BLaER1 (cell line): ENCODE measurements at regions not wholly inside any gene's neighbourhood (a gene's known extent, or its start where the extent isn't known, plus 50 kb on each side); places are given as distances from the start of the nearest gene placed in this dataset.

Source experiments
- H3K27ac ChIP-seq: shearing (Covaris generic); formaldehyde crosslinking; 2 replicates; pipeline ENCODE4 v1.8.1; 2022
- H3K27me3 ChIP-seq: shearing (Covaris generic); formaldehyde crosslinking; 2 replicates; pipeline ENCODE4 v1.8.1; 2022
- H3K36me3 ChIP-seq: shearing (Covaris generic); formaldehyde crosslinking; 2 replicates; pipeline ENCODE4 v1.8.1; 2022
- H3K4me1 ChIP-seq: shearing (Covaris generic); formaldehyde crosslinking; 2 replicates; pipeline ENCODE4 v1.8.1; 2022
- H3K4me2 ChIP-seq: shearing (Covaris generic); formaldehyde crosslinking; 2 replicates; pipeline ENCODE4 v1.8.1; 2022
- H3K4me3 ChIP-seq: shearing (Covaris generic); formaldehyde crosslinking; 2 replicates; pipeline ENCODE4 v1.8.1; 2022
- H3K9ac ChIP-seq: shearing (Covaris generic); formaldehyde crosslinking; 2 replicates; pipeline ENCODE4 v1.8.1; 2022
- H3K9me3 ChIP-seq: shearing (Covaris generic); formaldehyde crosslinking; 2 replicates; pipeline ENCODE4 v1.8.1; 2022
- H4K20me1 ChIP-seq: shearing (Covaris generic); formaldehyde crosslinking; 2 replicates; pipeline ENCODE4 v1.8.1; 2022
- Cebpa-rat ChIP-seq: shearing (Covaris generic); IDR thresholded peaks from 2 replicates; pipeline ENCODE4 v1.8.1; 2022

GRCh38 chr1:5098981-5099385, 444.6 kb downstream of the AJAP1 start:
- H3K36me3 ChIP-seq, result no peaks in the 10 kb centered on the region
- TF ChIP-seq Cebpa-rat, result no peak
- H3K27ac ChIP-seq, result no peak overlapping the region
- H3K9ac ChIP-seq, result no peak overlapping the region
- H3K9me3 ChIP-seq, result peaks cover 7% of the 10 kb centered on the region; the same call in 1 of the 2 replicates
- H3K4me2 ChIP-seq, result no peak overlapping the region
- no peaks in the 10 kb centered on the region for H4K20me1 ChIP-seq
- H3K27me3 ChIP-seq, result no peaks in the 10 kb centered on the region
- no peak overlapping the region for H3K4me3 ChIP-seq
- no peaks in the 10 kb centered on the region for H3K4me1 ChIP-seq

DNA sequence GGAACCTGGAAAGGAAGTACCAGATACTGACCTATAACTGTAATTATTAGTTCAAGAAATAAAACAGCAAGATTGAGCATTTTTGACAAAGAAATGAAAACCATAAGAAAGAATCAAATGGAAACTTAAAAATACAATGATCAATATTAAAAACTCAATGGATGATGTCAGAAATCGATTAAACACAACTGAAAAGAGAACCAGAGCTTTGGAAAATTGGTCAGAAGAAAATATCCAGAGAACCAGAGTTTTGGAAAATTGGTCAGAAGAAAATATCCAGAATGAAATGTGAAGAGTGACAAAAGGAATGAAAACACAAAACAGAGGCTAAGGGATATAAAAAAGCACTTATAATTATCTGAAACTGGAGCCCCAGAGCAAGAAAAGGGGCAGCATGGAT, 438.6 kb downstream of the AJAP1 start:
- no peaks in the 10 kb centered on the region for H4K20me1 ChIP-seq
- peaks cover 18% of the 10 kb centered on the region for H3K9me3 ChIP-seq
- no peak overlapping the region for H3K27ac ChIP-seq
- no peaks in the 10 kb centered on the region for H3K27me3 ChIP-seq
- TF ChIP-seq Cebpa-rat, result no peak
- no peaks in the 10 kb centered on the region for H3K4me1 ChIP-seq
- H3K36me3 ChIP-seq, result no peaks in the 10 kb centered on the region
- H3K4me3 ChIP-seq, result no peak overlapping the region
- H3K9ac ChIP-seq, result no peak overlapping the region
- H3K4me2 ChIP-seq, result no peak overlapping the region

- TF ChIP-seq Cebpa-rat, result no peak
- Histone ChIP-seq H3K27me3 (no peaks in the 10 kb centered on the region), H3K36me3 (no peaks in the 10 kb centered on the region), H3K4me3 (no peak overlapping the region), H3K9me3 (no peaks in the 10 kb centered on the region), H3K9ac (no peak overlapping the region), H3K4me1 (peaks cover 10% of the 10 kb centered on the region; the same call in 1 of the 2 replicates), H4K20me1 (no peaks in the 10 kb centered on the region), H3K27ac (no peak overlapping the region), H3K4me2 (no peak overlapping the region)
Measured at GRCh38 chr1:5084676-5085075, 430.3 kb downstream of the AJAP1 start.

DNA sequence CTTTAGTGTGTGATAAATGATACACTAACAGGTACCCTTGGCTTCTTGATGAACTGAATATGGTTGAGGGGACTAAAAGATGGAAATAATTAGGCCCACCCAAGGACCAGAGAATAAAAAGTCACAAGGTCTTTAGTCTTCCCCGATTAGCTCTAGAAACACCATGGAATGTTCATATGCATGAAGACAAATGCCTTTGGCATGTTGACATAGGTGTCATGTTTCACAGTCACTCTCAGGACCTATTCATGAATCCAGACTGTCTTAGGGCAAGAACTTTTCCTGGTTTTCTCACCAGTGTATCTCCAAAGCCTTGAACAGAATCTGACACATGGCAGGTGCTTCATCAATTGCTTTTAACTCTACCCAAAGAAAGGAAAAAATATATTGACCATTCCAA, 412.8 kb downstream of the AJAP1 start:
- Histone ChIP-seq H3K4me3 (no peak overlapping the region), H3K4me1 (no peaks in the 10 kb centered on the region), H3K4me2 (no peak overlapping the region), H3K9me3 (peaks cover 4% of the 10 kb centered on the region; the same call in 1 of the 2 replicates), H3K36me3 (no peaks in the 10 kb centered on the region), H4K20me1 (no peaks in the 10 kb centered on the region), H3K9ac (no peak overlapping the region), H3K27ac (no peak overlapping the region), H3K27me3 (no peaks in the 10 kb centered on the region)
- TF ChIP-seq Cebpa-rat, result no peak

DNA sequence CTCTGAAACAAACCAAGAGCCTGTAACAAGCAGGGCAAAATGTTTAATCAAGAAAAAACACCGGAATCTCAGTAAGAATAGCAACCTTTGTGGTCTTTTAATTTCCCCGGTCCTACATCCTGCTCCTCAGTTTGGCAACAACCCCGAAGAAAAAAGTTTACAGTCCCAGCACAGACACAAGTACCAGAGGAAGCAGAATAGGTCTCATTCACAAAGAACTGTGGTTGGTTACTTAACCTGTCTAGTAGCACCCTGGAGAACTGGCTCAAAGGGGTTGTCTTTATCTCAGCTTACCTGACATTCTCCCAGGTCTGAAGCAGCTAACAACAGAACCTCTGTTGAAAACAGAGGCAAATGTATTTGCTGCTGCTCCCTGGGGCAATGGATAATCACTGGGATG, 399.3 kb downstream of the AJAP1 start:
- H3K9me3 ChIP-seq, result peaks cover 8% of the 10 kb centered on the region
- H3K4me3 ChIP-seq, result no peak overlapping the region
- no peak for TF ChIP-seq Cebpa-rat
- peaks cover 8% of the 10 kb centered on the region for H3K4me1 ChIP-seq
- no peaks in the 10 kb centered on the region for H4K20me1 ChIP-seq
- no peaks in the 10 kb centered on the region for H3K36me3 ChIP-seq
- peak overlapping the region; percentile 28; the same call in 1 of the 2 replicates for H3K4me2 ChIP-seq
- H3K27me3 ChIP-seq, result no peaks in the 10 kb centered on the region
- no peak overlapping the region for H3K9ac ChIP-seq
- no peak overlapping the region for H3K27ac ChIP-seq

DNA sequence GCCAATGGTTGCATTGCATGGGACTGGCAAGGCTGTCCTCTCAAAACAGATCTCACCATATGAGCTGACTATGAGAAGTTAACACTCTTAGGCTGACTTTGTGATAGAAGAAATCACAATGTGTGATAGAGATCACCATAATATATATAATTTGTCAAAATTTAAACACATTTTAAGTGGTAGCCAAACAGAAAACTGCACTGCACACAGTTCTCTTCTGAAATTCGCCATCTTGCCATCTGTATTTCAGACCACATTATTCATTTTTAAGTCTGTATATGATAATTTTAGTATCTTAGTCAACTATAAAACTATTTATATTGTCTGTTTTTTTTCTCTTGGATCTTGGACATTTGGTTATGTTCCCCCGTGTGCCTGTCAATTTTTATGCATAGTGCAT, 374.7 kb downstream of the AJAP1 start:
- Histone ChIP-seq H3K27me3 (no peaks in the 10 kb centered on the region), H3K4me2 (no peak overlapping the region), H3K9ac (no peak overlapping the region), H3K27ac (no peak overlapping the region), H4K20me1 (no peaks in the 10 kb centered on the region), H3K4me3 (no peak overlapping the region), H3K4me1 (no peaks in the 10 kb centered on the region), H3K9me3 (no peaks in the 10 kb centered on the region), H3K36me3 (no peaks in the 10 kb centered on the region)
- no peak for TF ChIP-seq Cebpa-rat

- peaks cover 27% of the 10 kb centered on the region for H3K4me1 ChIP-seq
- no peaks in the 10 kb centered on the region for H3K36me3 ChIP-seq
- H4K20me1 ChIP-seq, result no peaks in the 10 kb centered on the region
- no peaks in the 10 kb centered on the region for H3K9me3 ChIP-seq
- no peak overlapping the region for H3K9ac ChIP-seq
- no peaks in the 10 kb centered on the region for H3K27me3 ChIP-seq
- no peak overlapping the region for H3K4me2 ChIP-seq
- H3K27ac ChIP-seq, result no peak overlapping the region
- no peak overlapping the region for H3K4me3 ChIP-seq
- no peak for TF ChIP-seq Cebpa-rat
Measured at GRCh38 chr1:5012249-5012648, 357.8 kb downstream of the AJAP1 start.

DNA sequence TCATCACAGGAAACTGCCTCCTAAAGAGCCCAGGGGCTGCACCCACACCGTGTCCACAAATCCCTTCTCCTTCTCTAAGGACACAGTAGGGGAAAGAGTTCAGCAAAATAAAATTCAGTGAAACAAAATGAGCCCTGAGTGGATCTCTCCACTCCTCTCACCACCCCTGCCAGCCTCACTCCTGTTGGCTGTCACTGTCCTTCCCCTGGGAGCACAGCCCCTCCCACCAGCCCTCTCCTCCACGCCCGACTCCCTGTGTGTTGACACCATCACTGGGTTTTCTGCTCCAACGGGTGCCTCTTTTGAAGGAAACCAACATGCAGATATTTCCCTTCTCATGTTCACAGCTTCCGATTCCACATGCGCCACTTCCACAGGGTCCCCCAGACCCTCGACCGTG, 356.2 kb downstream of the AJAP1 start:
- Histone ChIP-seq H3K4me2 (peak overlapping the region; percentile 79), H3K9ac (no peak overlapping the region), H3K36me3 (no peaks in the 10 kb centered on the region), H3K27me3 (no peaks in the 10 kb centered on the region), H3K4me1 (peaks cover 27% of the 10 kb centered on the region), H3K27ac (no peak overlapping the region), H3K9me3 (no peaks in the 10 kb centered on the region), H3K4me3 (no peak overlapping the region), H4K20me1 (no peaks in the 10 kb centered on the region)
- no peak for TF ChIP-seq Cebpa-rat

DNA sequence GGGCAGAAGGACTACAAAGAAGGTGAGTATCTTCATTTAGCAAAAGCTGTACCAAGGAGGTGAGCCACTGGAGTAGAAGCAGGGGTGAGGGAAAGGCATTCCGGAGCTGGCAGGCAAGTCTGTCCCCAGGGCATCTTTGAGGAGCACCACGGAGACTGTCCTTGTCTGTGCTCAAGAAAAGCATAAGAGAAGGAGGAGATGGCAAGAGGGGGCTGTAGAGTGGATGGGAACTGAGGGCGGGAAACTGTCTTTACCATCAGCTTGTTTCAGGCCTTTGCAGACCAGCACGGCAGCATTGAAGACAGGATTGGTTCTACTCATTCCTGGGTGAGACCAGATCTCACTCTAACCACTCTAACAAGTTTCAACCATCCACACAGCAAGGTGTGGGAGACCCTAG, 355.8 kb downstream of the AJAP1 start:
- Histone ChIP-seq H3K27me3 (no peaks in the 10 kb centered on the region), H3K4me2 (peak overlapping the region; percentile 79), H3K9ac (no peak overlapping the region), H3K4me1 (peaks cover 27% of the 10 kb centered on the region), H3K27ac (no peak overlapping the region), H3K36me3 (no peaks in the 10 kb centered on the region), H3K9me3 (no peaks in the 10 kb centered on the region), H3K4me3 (no peak overlapping the region), H4K20me1 (no peaks in the 10 kb centered on the region)
- TF ChIP-seq Cebpa-rat, result no peak

GRCh38 chr1:5009376-5010065, 355.1 kb downstream of the AJAP1 start:
- Histone ChIP-seq H3K27me3 (no peaks in the 10 kb centered on the region), H3K4me1 (peaks cover 27% of the 10 kb centered on the region), H4K20me1 (no peaks in the 10 kb centered on the region), H3K27ac (no peak overlapping the region), H3K36me3 (no peaks in the 10 kb centered on the region), H3K4me2 (peak overlapping the region; percentile 28), H3K4me3 (no peak overlapping the region), H3K9ac (no peak overlapping the region), H3K9me3 (no peaks in the 10 kb centered on the region)
- no peak for TF ChIP-seq Cebpa-rat

- H3K27ac ChIP-seq, result no peak overlapping the region
- no peak overlapping the region for H3K4me3 ChIP-seq
- H3K4me2 ChIP-seq, result no peak overlapping the region
- H3K9ac ChIP-seq, result no peak overlapping the region
- TF ChIP-seq Cebpa-rat, result no peak
- no peaks in the 10 kb centered on the region for H4K20me1 ChIP-seq
- H3K27me3 ChIP-seq, result no peaks in the 10 kb centered on the region
- H3K36me3 ChIP-seq, result no peaks in the 10 kb centered on the region
- no peaks in the 10 kb centered on the region for H3K9me3 ChIP-seq
- H3K4me1 ChIP-seq, result peaks cover 14% of the 10 kb centered on the region
Measured at GRCh38 chr1:5005171-5005570, 350.8 kb downstream of the AJAP1 start.
